Astrocyte of the cerebellum (primary cell): ENCODE measurements at regions not wholly inside any gene's neighbourhood (a gene's known extent, or its start where the extent isn't known, plus 50 kb on each side); places are given as distances from the start of the nearest gene placed in this dataset.
"Not testable (repeated sequence)": the region's sequence is repeated elsewhere in the genome, so short reads cannot be mapped to it uniquely, and the experiment has no call there.

Source experiments
- DNase-seq: peaks from one replicate; pipeline ENCODE4 v3.0.0-alpha.2; 2011; ENCODE audit warnings: low read depth
- H3K4me3 ChIP-seq: 2 replicates; pipeline ENCODE4 v1.5.1; 2011; ENCODE audit warnings: mild to moderate bottlenecking, low read depth, low read length, moderate library complexity
- in situ Hi-C: cut with HindIII; loops from 2 replicates; pipeline ENCODE4 v1.10.0; 2017; ENCODE audit warnings: low sequenced_read_pairs
- TF ChIP-seq, protein P1 (sequence below): IDR thresholded peaks from 2 replicates; pipeline ENCODE4 v1.5.1; 2012; ENCODE audit warnings: low read length, low read depth, moderate library complexity, mild to moderate bottlenecking; ENCODE audit errors: missing control alignments

DNA sequence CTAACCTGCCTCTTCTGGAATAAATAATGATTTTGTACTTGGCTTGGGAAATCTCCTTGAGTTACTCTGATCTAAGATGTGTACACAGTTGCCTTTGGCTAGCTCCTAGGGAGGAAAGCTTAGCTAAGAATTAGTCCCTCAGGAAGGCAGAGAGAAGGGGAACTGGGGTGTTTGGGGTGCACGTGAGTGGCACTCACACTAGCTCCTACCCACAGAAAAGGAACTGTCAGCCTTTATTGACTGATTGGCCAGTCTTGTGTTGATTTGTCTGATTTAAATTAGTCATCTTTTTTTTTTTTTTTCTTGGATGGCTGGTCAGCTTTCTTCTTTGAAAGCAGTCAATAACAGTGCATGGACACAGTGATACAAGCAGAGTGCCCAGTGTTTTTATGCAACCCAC lies 107.7 kb downstream of the DMRT2 start:
- in situ Hi-C loops: no loop called here
- H3K4me3 ChIP-seq: no peak overlapping the region
- DNase-seq: no peak
- TF ChIP-seq, protein P1, sequence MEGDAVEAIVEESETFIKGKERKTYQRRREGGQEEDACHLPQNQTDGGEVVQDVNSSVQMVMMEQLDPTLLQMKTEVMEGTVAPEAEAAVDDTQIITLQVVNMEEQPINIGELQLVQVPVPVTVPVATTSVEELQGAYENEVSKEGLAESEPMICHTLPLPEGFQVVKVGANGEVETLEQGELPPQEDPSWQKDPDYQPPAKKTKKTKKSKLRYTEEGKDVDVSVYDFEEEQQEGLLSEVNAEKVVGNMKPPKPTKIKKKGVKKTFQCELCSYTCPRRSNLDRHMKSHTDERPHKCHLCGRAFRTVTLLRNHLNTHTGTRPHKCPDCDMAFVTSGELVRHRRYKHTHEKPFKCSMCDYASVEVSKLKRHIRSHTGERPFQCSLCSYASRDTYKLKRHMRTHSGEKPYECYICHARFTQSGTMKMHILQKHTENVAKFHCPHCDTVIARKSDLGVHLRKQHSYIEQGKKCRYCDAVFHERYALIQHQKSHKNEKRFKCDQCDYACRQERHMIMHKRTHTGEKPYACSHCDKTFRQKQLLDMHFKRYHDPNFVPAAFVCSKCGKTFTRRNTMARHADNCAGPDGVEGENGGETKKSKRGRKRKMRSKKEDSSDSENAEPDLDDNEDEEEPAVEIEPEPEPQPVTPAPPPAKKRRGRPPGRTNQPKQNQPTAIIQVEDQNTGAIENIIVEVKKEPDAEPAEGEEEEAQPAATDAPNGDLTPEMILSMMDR: no peak

DNA sequence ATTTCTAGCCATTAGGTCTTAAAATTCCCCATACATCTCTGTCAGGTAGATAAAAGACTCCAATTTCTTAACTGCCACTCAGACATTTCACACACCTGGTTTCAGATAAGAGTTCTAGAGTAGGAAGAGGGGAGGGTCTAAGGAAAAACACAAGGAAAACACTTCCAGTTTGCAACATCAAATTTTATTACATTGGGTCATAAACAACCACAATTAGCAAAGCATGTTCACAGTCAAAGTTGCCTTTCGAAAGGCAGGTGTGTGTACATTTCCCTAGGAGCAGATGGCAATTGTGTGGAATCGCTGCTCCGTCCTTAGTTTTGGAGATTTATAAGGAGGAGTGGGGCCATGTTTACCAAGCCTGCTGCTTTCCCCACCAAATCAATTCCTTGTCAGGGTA lies 120.8 kb downstream of the DMRT2 start:
- TF ChIP-seq, protein P1: no peak
- in situ Hi-C loops: no loop called here
- DNase-seq: no peak
- H3K4me3 ChIP-seq: no peak overlapping the region

DNA sequence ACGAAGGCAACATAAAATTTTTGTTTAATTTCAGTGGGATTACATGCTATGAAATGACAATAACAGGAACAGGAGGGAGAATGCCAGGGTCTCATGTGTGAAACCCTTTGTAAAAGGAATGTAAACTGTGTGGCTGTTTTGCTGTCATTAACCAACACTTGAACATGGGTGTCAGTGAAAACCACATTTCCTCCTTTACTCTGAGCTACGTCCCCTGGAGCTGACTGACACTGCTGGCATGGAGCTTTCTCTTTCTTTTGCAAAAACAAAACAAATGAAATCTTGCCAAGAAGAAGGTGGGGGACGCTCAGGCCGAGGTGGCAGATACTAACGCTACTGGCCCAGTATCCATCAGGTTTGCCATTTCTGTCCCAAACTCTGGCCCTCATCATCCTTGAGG lies 121.4 kb downstream of the DMRT2 start:
- DNase-seq: no peak
- TF ChIP-seq, protein P1: no peak
- H3K4me3 ChIP-seq: no peak overlapping the region
- in situ Hi-C loops: no loop called here

DNA sequence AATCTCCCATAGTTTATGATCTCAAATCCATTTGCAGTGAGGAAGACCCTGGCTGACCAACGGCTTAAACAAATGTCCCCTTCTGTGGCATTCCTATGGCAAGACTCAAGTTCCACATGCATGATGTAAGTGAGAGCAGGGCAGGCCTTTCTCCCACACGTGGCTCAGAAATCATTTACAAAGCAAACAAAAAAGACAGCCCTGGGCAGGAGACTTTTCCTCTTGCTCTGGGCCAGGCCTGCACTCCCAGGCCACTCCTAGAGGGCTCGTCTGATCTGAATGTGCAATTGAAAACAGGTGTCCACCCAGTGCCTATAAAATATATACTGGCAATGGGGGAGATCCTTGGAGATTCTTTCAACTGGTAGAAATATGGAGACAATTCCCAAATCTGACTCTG lies 123.1 kb downstream of the DMRT2 start:
- no peak overlapping the region for H3K4me3 ChIP-seq
- DNase-seq: no peak
- in situ Hi-C loops: no loop called here
- TF ChIP-seq, protein P1: no peak

DNA sequence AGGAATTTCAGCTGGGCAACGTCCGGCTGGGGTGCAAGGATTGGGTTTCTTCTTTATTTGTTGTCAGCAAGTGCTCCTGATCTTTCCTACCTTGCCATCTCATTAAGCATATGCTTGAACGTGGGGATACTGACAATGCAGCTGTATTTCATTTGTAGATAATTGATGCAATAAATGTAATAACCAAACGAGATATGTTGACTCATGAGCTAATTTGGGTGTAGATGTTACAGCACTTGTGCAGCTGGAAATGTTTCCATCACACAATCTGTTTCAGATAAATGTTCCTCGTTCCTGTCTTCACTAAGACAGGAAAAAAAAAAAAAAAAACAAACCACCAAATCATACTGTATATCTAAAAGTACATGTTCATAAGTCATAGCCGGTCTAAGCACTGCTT lies 123.8 kb downstream of the DMRT2 start:
- DNase-seq: no peak
- no peak overlapping the region for H3K4me3 ChIP-seq
- in situ Hi-C loops: no loop called here
- TF ChIP-seq, protein P1: no peak

DNA sequence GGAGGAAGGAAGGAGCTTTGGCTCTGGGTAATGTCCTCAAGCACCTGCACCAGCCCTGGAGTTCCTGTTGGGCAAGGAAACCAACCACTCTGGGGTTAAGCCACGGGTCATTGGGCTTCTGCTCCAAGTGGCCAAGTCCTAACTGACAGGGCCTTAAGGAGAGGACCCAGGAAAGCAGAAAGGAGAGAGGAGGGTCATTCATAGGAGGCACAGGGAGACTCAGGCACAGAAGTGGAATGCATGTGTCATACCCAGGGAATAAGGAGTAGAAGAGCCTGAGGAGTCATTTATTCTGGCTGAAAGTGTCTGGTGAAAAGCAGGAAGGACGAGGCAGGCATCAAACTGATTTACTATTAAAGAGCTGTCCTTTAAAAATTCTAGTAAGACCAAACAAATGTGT lies 129.2 kb downstream of the DMRT2 start:
- H3K4me3 ChIP-seq: no peak overlapping the region
- no peak for DNase-seq
- TF ChIP-seq, protein P1: no peak
- in situ Hi-C loops: no loop called here

DNA sequence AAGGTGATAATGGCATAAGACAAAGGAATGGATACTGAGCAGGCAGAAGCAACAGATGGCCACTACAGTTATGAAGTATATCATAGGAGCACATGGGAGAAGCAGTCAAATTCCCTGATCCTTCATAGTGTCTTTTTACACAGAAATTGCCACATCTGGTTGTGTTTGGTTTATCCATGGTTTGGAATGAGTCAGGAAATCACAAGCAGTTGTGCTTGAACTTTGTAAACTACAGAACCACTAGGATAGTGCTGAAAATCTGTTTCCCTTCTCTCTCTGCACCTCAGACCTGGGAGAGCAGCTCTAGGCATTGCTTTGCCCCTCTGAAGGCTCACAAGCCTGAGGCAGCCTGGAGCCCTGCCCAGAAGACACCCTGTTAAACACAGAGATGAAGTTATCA lies 134.0 kb downstream of the DMRT2 start:
- in situ Hi-C loops: no loop called here

DNA sequence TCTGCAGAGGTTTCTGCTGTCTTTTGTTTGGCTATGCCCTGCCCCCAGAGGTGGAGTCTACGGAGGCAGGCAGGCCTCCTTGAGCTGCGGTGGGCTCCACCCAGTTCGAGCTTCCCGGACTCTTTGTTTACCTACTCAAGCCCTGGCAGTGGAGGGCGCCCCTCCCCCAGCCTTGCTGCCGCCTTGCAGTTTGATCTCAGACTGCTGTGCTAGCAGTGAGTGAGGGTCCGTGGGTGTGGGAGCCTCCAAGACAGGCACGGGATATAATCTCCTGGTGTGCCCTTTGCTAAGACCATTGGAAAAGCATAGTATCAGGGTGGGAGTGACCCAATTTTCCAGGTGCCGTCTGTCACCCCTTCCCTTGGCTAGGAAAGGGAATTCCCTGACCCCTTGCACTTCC lies 137.0 kb downstream of the DMRT2 start:
- H3K4me3 ChIP-seq, DNase-seq, in situ Hi-C loops: not testable (repeated sequence)

More for the DNA sequence above, 134.0 kb downstream of the DMRT2 start:
- TF ChIP-seq, protein P1: no peak
- DNase-seq: no peak
- no peak overlapping the region for H3K4me3 ChIP-seq

DNA sequence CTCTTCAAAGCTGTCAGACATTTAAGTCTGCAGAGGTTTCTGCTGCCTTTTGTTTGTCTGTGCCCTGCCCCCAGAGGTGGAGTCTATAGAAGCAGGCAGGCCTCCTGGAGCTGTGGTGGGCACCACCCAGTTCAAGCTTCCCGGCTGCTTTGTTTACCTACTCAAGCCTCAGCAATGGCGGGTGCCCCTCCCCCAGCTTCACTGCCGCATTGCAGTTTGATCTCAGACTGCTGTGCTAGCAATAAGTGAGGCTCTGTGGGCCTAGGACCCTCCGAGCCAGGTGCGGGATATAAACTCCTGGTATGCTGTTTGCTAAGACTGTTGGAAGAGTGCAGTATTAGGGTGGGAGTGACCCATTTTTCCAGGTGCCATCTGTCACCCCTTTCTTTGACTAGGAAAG lies 145.5 kb downstream of the DMRT2 start:
- H3K4me3 ChIP-seq, in situ Hi-C loops, DNase-seq: not testable (repeated sequence)
